Mesothelial cell of epicardium (in vitro differentiated cells): ENCODE measurements at regions not wholly inside any gene's neighbourhood (a gene's known extent, or its start where the extent isn't known, plus 50 kb on each side); places are given as distances from the start of the nearest gene placed in this dataset.

Source experiments
- DNase-seq, 2 experiments: peaks; one replicate each; pipeline ENCODE4 v3.0.0; 2021; ENCODE audit warnings: low spot score in 2 of 2; ENCODE audit not compliant: unreplicated experiment in 2 of 2
- H3K27ac Mint-ChIP-seq: 2 replicates; pipeline ENCODE4 v1.8.0; 2021; ENCODE audit warnings: mixed read lengths
- H3K27me3 Mint-ChIP-seq: 2 replicates; pipeline ENCODE4 v1.8.0; 2021; ENCODE audit warnings: low read depth, mixed read lengths
- H3K36me3 Mint-ChIP-seq: 2 replicates; pipeline ENCODE4 v1.8.0; 2021; ENCODE audit warnings: mixed read lengths
- H3K4me1 Mint-ChIP-seq: 2 replicates; pipeline ENCODE4 v1.8.0; 2021; ENCODE audit warnings: mixed read lengths
- H3K4me3 Mint-ChIP-seq: 2 replicates; pipeline ENCODE4 v1.8.0; 2021; ENCODE audit warnings: mild to moderate bottlenecking, moderate library complexity, mixed read lengths
- H3K9me3 Mint-ChIP-seq: 2 replicates; pipeline ENCODE4 v1.8.0; 2021; ENCODE audit warnings: mixed read lengths
- TF ChIP-seq, protein P1 (sequence below): fragments of 200-600 bp; sonication (generic); IDR thresholded peaks from one replicate; pipeline ENCODE4 v1.5.0; 2021; ENCODE audit warnings: antibody characterized with exemption; ENCODE audit not compliant: unreplicated experiment

DNA sequence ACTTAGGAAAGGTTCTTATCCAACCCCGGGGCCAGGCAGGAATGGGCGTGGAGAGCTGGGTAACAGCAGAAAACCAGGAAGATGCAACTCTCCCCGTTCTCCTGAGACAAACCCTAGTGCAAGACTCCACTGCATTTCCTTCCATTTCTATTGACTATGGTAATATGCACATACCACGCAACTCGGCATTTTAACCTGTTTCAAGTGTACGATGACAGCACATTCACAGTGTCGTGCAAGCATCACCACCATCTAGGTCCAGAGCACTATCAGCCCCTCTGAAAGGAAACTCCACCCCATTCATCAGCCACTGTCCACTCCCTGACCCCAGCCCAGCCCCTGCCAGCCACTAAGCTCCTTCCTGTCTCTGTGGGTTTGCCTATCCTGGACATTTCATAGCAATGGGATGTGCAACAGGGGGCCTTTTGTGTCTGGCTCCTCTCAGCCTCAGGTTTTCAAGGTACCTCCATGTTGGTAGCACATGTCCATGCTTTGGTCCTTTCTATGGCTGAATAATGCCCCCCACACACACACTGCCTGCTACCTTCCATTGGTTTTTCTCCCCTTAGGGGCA, 441.9 kb downstream of the SOX9 start:
- Mint-ChIP-seq H3K27me3 (peaks cover 2% of the 10 kb centered on the region), H3K4me1 (peaks cover 6% of the 10 kb centered on the region), H3K4me3 (no peak overlapping the region), H3K27ac (no peak overlapping the region), H3K36me3 (no peaks in the 10 kb centered on the region), H3K9me3 (no peaks in the 10 kb centered on the region)
- TF ChIP-seq, protein P1, sequence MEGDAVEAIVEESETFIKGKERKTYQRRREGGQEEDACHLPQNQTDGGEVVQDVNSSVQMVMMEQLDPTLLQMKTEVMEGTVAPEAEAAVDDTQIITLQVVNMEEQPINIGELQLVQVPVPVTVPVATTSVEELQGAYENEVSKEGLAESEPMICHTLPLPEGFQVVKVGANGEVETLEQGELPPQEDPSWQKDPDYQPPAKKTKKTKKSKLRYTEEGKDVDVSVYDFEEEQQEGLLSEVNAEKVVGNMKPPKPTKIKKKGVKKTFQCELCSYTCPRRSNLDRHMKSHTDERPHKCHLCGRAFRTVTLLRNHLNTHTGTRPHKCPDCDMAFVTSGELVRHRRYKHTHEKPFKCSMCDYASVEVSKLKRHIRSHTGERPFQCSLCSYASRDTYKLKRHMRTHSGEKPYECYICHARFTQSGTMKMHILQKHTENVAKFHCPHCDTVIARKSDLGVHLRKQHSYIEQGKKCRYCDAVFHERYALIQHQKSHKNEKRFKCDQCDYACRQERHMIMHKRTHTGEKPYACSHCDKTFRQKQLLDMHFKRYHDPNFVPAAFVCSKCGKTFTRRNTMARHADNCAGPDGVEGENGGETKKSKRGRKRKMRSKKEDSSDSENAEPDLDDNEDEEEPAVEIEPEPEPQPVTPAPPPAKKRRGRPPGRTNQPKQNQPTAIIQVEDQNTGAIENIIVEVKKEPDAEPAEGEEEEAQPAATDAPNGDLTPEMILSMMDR: no peak
- DNase-seq: no peak

DNA sequence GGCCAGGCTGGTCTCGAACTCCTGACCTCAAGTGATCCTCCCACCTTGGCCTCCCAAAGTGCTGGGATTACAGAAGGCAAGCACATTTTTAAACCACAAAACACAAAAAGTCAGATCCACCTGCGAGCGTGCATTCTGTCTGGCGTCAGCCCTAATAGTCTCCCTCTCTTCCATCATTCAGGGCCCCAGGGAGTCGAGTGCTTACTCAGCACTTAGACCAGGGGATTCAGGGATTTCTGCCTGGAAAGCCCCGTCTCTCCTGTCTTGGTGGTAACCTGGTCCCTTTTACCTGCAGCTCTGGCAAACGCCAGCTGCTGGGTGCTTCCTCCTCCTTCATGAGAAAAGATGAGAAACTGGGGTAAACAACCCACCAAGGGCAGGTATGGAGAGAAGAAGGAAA, 443.1 kb downstream of the SOX9 start:
- Mint-ChIP-seq H3K9me3 (no peaks in the 10 kb centered on the region), H3K27ac (no peak overlapping the region), H3K36me3 (no peaks in the 10 kb centered on the region), H3K4me1 (peaks cover 14% of the 10 kb centered on the region), H3K4me3 (no peak overlapping the region), H3K27me3 (no peaks in the 10 kb centered on the region)
- DNase-seq: no peak
- TF ChIP-seq, protein P1: no peak

DNA sequence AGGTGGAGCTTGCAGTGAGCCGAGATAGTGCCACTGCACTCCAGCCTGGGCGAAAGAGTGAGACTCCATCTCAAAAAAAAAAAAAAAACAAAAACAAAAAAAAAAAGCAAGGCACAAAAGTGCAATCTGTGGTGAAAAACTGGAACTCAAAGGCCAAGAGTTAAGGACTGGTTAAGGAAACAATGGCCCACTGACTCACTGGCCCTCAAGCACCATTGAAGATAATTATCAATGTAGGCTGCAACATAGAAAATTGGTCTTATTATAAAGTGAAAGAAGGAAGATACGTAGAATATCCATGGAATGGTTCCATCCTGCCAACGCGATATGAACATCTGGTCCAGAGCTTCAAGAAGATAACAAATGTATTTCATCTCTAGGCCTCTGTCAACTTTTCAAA, 444.2 kb downstream of the SOX9 start:
- Mint-ChIP-seq H3K27ac (no peak overlapping the region), H3K27me3 (no peaks in the 10 kb centered on the region), H3K4me3 (no peak overlapping the region), H3K36me3 (no peaks in the 10 kb centered on the region), H3K4me1 (peaks cover 20% of the 10 kb centered on the region), H3K9me3 (no peaks in the 10 kb centered on the region)
- TF ChIP-seq, protein P1: no peak
- DNase-seq: no peak

DNA sequence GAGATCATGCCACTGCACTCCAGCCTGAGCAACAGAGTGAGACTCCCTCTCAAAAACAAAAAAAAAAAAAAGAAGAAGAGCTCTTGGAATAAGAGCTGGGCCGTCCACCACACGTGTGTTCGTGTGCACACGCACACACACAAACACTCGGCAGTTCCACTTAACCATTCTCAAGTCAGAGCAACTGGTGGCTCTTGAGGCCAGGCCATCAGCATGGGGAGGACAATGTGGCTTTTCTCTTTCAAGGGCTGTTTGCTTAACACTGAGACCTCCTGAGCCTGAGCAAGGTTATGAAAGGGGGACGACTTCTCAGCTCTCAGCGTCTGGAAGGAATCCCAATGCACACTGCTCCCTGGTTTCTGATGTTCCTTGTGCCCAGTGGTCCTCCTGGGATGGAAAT, 444.9 kb downstream of the SOX9 start:
- Mint-ChIP-seq H3K36me3 (no peaks in the 10 kb centered on the region), H3K27me3 (no peaks in the 10 kb centered on the region), H3K4me1 (peaks cover 16% of the 10 kb centered on the region), H3K27ac (no peak overlapping the region), H3K9me3 (no peaks in the 10 kb centered on the region), H3K4me3 (no peak overlapping the region)
- no peak for DNase-seq
- TF ChIP-seq, protein P1: no peak

DNA sequence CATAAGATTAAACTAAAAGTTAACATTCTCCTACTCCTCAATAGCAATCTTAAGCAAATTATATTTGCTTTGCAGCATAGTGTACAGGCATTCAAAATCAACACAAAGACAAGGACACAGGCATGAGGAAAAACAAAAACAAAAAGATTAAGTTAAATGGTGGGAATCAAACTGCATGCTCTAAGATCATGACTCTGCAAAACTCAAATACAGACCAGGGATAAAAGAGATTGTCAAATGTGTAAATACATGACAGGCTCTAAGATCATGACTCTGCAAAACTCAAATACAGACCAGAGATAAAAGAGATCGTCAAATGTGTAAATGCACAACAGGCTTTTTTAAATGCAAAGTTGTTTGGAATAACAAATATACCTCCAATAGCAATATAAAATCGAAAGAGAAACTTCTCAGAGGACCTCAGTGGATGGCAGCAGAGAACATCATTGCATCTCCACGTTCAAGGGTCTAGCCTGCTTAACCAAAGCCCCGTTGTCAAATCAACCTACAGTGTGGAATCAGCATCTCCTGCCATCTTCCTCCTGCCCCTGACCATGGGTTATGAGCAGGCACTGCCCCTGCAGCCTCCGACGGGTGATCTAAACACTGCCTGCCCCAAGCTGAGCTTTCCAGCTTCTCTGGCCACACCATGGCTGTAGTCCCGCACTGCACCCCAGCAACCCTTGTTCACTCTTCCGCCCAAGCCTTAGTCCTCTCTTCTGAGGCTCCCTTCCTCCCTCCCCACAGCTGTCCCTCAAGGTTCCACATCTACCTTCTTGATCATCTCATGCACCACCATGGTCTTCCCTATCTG, 446.1 kb downstream of the SOX9 start:
- TF ChIP-seq, protein P1: no peak
- H3K4me3 Mint-ChIP-seq: no peak overlapping the region
- no peaks in the 10 kb centered on the region for H3K9me3 Mint-ChIP-seq
- H3K4me1 Mint-ChIP-seq: peaks cover 18% of the 10 kb centered on the region
- no peaks in the 10 kb centered on the region for H3K36me3 Mint-ChIP-seq
- no peaks in the 10 kb centered on the region for H3K27me3 Mint-ChIP-seq
- DNase-seq: no peak
- no peak overlapping the region for H3K27ac Mint-ChIP-seq
